HepG2 (cell line): ENCODE measurements at regions not wholly inside any gene's neighbourhood (a gene's known extent, or its start where the extent isn't known, plus 50 kb on each side); places are given as distances from the start of the nearest gene placed in this dataset.

Source experiments
- ATAC-seq: fragments of 200-7000 bp; cut with Tn5 transposase; 3 replicates; pipeline ENCODE4 v1.9.1; 2020; ENCODE audit warnings: mild to moderate bottlenecking, moderate library complexity
- BruUV-seq: library from RNA; stranded (reverse); fragments of 400-500 nt; replicated peaks from 2 replicates; lab custom pipeline; 2021; lab: Mats Ljungman, UMichigan
- CTCF ChIA-PET: fragments of 300-600 bp; formaldehyde crosslinking; extraction: SDS; loops from one replicate; lab custom pipeline; 2021; ENCODE audit warnings: low total read pairs, inconsistent platforms, low intra/inter-chr PET ratio; lab: Yijun Ruan, JAX
- POLR2A ChIA-PET: fragments of 350-600 bp; sonication (Branson Sonifier 250); formaldehyde crosslinking; loops from one replicate; lab custom pipeline; 2020; ENCODE audit warnings: antibody characterized with exemption, inconsistent platforms; lab: Yijun Ruan, JAX
- DNase-seq: peaks from one replicate; pipeline ENCODE4 v3.0.0-alpha.2; 2015; ENCODE audit warnings: low spot score
- FAIRE-seq: peaks from 3 replicates; lab custom pipeline; 2011; peaks lifted over from hg19 to GRCh38; lab: Jason Lieb, UNC
- H2AFZ ChIP-seq: one replicate; pipeline ENCODE4 v1.6.1; 2011; ENCODE audit warnings: low read length, inconsistent platforms
- H3K27ac ChIP-seq: fragments of 300-600 bp; 3 replicates; pipeline ENCODE4 v1.8.0; 2011; ENCODE audit warnings: mixed run types, mild to moderate bottlenecking, mixed read lengths, low read length, inconsistent platforms; ENCODE audit not compliant: insufficient read depth; ENCODE audit errors: extremely low read length
- H3K27me3 ChIP-seq, 2 experiments: fragments of 200-600 bp in 1 of 2; 2 replicates in 1 of 2; 3 replicates in 1 of 2; pipeline versions ENCODE4 v1.6.0 to v1.8.0; 2011; ENCODE audit warnings: low read length in 2 of 2, mild to moderate bottlenecking in 2 of 2, moderate library complexity in 2 of 2, inconsistent platforms in 1 of 2; ENCODE audit not compliant: insufficient read depth in 2 of 2, control insufficient read depth in 1 of 2
- H3K36me3 ChIP-seq, 2 experiments: fragments of 200-600 bp in 1 of 2; replicated peaks in 1 of 2; 2 replicates in 1 of 2; 3 replicates in 1 of 2; pipeline versions ENCODE4 v1.5.1 to v1.8.0; 2011; ENCODE audit warnings: low read length in 2 of 2, inconsistent platforms in 1 of 2; ENCODE audit not compliant: insufficient read depth in 2 of 2, control insufficient read depth in 1 of 2
- H3K4me1 ChIP-seq: 2 replicates; pipeline ENCODE4 v1.5.1; 2012; ENCODE audit warnings: low read length, inconsistent platforms; ENCODE audit not compliant: insufficient read depth
- H3K4me2 ChIP-seq: 2 replicates; pipeline ENCODE4 v1.6.0; 2011; ENCODE audit warnings: low read depth, low read length, inconsistent platforms
- H3K4me3 ChIP-seq, 3 experiments: fragments of 200-600 bp in 1 of 3; sonication (generic), shearing (Covaris generic) in 1 of 3; replicated peaks in 1 of 3; 2 replicates each; pipeline ENCODE4 v1.5.1; 2011 to 2016; ENCODE audit warnings: low read length in 3 of 3, inconsistent platforms in 2 of 3, low read depth in 2 of 3, mild to moderate bottlenecking in 2 of 3, control low read depth in 1 of 3, mixed read lengths in 1 of 3; ENCODE audit not compliant: insufficient read depth in 1 of 3
- H3K79me2 ChIP-seq: one replicate; pipeline ENCODE4 v1.6.1; 2011; ENCODE audit warnings: low read length, inconsistent platforms; ENCODE audit not compliant: insufficient read depth
- H3K9ac ChIP-seq: 2 replicates; pipeline ENCODE4 v1.6.0; 2011; ENCODE audit warnings: mild to moderate bottlenecking, low read depth, low read length, inconsistent platforms; ENCODE audit not compliant: insufficient read depth
- H3K9me3 ChIP-seq: 2 replicates; pipeline ENCODE4 v1.5.1; 2012; ENCODE audit warnings: mild to moderate bottlenecking, low read length
- H4K20me1 ChIP-seq: 2 replicates; pipeline ENCODE4 v1.6.0; 2011; ENCODE audit warnings: inconsistent platforms, mild to moderate bottlenecking, low read length, moderate library complexity; ENCODE audit not compliant: insufficient read depth
- ATM ChIP-seq: fragments of 450-650 bp; IDR thresholded peaks from 2 replicates; pipeline ENCODE4 v1.7.1; 2017; ENCODE audit warnings: mild to moderate bottlenecking, borderline replicate concordance
- DNMT3B ChIP-seq: conservative IDR thresholded peaks from 2 replicates; pipeline ENCODE4 v1.6.1; 2016; ENCODE audit warnings: missing biosample characterization, control low read depth
- FOXM1 ChIP-seq: sonication (generic); formaldehyde crosslinking; IDR thresholded peaks from 2 replicates; pipeline ENCODE4 v1.5.0; 2020; ENCODE audit warnings: missing genetic modification reagents
- KLF11 ChIP-seq: IDR thresholded peaks from 2 replicates; pipeline ENCODE4 v1.6.1; 2016; ENCODE audit warnings: missing compliant biosample characterization
- NFRKB ChIP-seq: fragments of 450-650 bp; IDR thresholded peaks from 2 replicates; pipeline ENCODE4 v1.6.1; 2017
- NFYB ChIP-seq: sonication (generic); formaldehyde crosslinking; IDR thresholded peaks from 2 replicates; pipeline ENCODE4 v1.4.0; 2020; ENCODE audit warnings: missing genetic modification reagents
- SOX5 ChIP-seq: IDR thresholded peaks from 2 replicates; pipeline ENCODE4 v1.6.1; 2016; ENCODE audit warnings: borderline replicate concordance
- ZNF367 ChIP-seq: sonication (generic); formaldehyde crosslinking; IDR thresholded peaks from 2 replicates; pipeline ENCODE4 v1.4.0; 2020; ENCODE audit warnings: missing genetic modification reagents, borderline replicate concordance
- ZNF572 ChIP-seq: sonication (generic); formaldehyde crosslinking; IDR thresholded peaks from 2 replicates; pipeline ENCODE4 v1.5.1; 2020; ENCODE audit warnings: mild to moderate bottlenecking, missing genetic modification reagents
- ZSCAN22 ChIP-seq: sonication (generic); formaldehyde crosslinking; IDR thresholded peaks from 2 replicates; pipeline ENCODE4 v1.4.0; 2020; ENCODE audit warnings: mild to moderate bottlenecking, missing genetic modification reagents
- in situ Hi-C: cut with HindIII; loops from 2 replicates; pipeline ENCODE4 v1.10.0; 2017; ENCODE audit warnings: low pct_unique_long_range_greater_than_20kb; ENCODE audit not compliant: extremely low pct_ligation_motif_present
- intact Hi-C: fragments of 100-400 bp; cut with micrococcal nuclease; formaldehyde crosslinking; loops from one replicate; pipeline ENCODE4 v1.10.0; 2022; ENCODE audit not compliant: unreplicated experiment
- TF ChIP-seq, protein P1 (sequence below): sonication (generic); formaldehyde crosslinking; IDR thresholded peaks from 2 replicates; pipeline ENCODE4 v1.8.1; 2023; ENCODE audit warnings: mild to moderate bottlenecking, inconsistent platforms, moderate library complexity, missing genetic modification reagents, borderline replicate concordance
- TF ChIP-seq, protein P2 (sequence below): sonication (generic); formaldehyde crosslinking; IDR thresholded peaks from 2 replicates; pipeline ENCODE4 v1.9.0; 2021; ENCODE audit warnings: mild to moderate bottlenecking, missing genetic modification reagents
- TF ChIP-seq, protein P3 (sequence below): sonication (generic); formaldehyde crosslinking; IDR thresholded peaks from 2 replicates; pipeline ENCODE4 v1.5.0; 2020; ENCODE audit warnings: mild to moderate bottlenecking, missing genetic modification reagents
- TF ChIP-seq, protein P4 (sequence below): sonication (generic); formaldehyde crosslinking; IDR thresholded peaks from 2 replicates; pipeline ENCODE4 v1.5.0; 2020; ENCODE audit warnings: missing genetic modification reagents, mild to moderate bottlenecking, borderline replicate concordance
- TF ChIP-seq, protein P5 (sequence below): IDR thresholded peaks from 2 replicates; pipeline ENCODE4 v1.6.1; 2016; ENCODE audit warnings: missing compliant biosample characterization, missing genetic modification reagents, borderline replicate concordance

DNA sequence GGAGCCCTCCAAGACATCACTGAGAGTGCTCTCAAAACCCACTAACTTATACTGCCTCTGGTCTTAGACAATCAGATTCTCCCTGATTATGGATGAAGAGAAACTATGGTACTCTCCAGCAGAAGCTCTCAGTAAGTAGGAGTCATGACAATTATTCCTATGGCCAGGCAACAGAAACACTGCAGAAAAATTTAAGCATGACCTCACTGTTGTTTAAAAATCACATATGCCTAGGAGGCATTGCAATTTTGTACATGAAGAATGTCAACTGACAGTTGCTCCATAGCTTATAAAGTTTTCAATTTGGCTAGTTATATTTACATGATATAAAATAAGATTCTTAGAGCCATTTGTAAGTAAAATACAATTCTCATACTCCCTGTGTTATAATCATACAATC lies 105.9 kb upstream of the LSM8 start:
- no peaks in the 10 kb centered on the region for H3K4me1 ChIP-seq
- POLR2A ChIA-PET: no interaction called here
- H4K20me1 ChIP-seq: no peaks in the 10 kb centered on the region
- no peak overlapping the region for H3K4me3 ChIP-seq
- no peaks in the 10 kb centered on the region for H3K79me2 ChIP-seq
- intact Hi-C loops (no loop called here), in situ Hi-C loops (no loop called here)
- H3K4me2 ChIP-seq: no peak overlapping the region
- no peaks in the 10 kb centered on the region for H3K9me3 ChIP-seq
- no peak overlapping the region for H3K9ac ChIP-seq
- no peak overlapping the region for H3K27ac ChIP-seq
- no TSS peak for BruUV-seq
- DNase-seq (no peak), FAIRE-seq (no peak), ATAC-seq (no peak)
- CTCF ChIA-PET: no interaction called here
- H2AFZ ChIP-seq: no peak overlapping the region
- H3K27me3 ChIP-seq: no peaks in the 10 kb centered on the region; a peak in 1 of 5 replicates
- no peaks in the 10 kb centered on the region for H3K36me3 ChIP-seq
- TF ChIP-seq ZNF367 (no peak), SOX5 (no peak), KLF11 (CRISPR knock-in tag) (no peak), NFRKB (no peak), DNMT3B (CRISPR knock-in tag) (no peak), NFYB (CRISPR knock-in tag) (no peak), FOXM1 (CRISPR knock-in tag) (no peak), ZNF572 (CRISPR knock-in tag) (no peak), ZSCAN22 (CRISPR knock-in tag) (no peak), ATM (no peak)
- TF ChIP-seq, protein P1, sequence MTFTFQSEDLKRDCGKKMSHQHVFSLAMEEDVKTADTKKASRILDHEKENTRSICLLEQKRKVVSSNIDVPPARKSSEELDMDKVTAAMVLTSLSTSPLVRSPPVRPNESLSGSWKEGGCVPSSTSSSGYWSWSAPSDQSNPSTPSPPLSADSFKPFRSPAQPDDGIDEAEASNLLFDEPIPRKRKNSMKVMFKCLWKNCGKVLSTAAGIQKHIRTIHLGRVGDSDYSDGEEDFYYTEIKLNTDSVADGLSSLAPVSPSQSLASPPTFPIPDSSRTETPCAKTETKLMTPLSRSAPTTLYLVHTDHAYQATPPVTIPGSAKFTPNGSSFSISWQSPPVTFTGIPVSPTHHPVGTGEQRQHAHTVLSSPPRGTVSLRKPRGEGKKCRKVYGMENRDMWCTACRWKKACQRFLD (CRISPR knock-in tag): no peak
- TF ChIP-seq, protein P2, sequence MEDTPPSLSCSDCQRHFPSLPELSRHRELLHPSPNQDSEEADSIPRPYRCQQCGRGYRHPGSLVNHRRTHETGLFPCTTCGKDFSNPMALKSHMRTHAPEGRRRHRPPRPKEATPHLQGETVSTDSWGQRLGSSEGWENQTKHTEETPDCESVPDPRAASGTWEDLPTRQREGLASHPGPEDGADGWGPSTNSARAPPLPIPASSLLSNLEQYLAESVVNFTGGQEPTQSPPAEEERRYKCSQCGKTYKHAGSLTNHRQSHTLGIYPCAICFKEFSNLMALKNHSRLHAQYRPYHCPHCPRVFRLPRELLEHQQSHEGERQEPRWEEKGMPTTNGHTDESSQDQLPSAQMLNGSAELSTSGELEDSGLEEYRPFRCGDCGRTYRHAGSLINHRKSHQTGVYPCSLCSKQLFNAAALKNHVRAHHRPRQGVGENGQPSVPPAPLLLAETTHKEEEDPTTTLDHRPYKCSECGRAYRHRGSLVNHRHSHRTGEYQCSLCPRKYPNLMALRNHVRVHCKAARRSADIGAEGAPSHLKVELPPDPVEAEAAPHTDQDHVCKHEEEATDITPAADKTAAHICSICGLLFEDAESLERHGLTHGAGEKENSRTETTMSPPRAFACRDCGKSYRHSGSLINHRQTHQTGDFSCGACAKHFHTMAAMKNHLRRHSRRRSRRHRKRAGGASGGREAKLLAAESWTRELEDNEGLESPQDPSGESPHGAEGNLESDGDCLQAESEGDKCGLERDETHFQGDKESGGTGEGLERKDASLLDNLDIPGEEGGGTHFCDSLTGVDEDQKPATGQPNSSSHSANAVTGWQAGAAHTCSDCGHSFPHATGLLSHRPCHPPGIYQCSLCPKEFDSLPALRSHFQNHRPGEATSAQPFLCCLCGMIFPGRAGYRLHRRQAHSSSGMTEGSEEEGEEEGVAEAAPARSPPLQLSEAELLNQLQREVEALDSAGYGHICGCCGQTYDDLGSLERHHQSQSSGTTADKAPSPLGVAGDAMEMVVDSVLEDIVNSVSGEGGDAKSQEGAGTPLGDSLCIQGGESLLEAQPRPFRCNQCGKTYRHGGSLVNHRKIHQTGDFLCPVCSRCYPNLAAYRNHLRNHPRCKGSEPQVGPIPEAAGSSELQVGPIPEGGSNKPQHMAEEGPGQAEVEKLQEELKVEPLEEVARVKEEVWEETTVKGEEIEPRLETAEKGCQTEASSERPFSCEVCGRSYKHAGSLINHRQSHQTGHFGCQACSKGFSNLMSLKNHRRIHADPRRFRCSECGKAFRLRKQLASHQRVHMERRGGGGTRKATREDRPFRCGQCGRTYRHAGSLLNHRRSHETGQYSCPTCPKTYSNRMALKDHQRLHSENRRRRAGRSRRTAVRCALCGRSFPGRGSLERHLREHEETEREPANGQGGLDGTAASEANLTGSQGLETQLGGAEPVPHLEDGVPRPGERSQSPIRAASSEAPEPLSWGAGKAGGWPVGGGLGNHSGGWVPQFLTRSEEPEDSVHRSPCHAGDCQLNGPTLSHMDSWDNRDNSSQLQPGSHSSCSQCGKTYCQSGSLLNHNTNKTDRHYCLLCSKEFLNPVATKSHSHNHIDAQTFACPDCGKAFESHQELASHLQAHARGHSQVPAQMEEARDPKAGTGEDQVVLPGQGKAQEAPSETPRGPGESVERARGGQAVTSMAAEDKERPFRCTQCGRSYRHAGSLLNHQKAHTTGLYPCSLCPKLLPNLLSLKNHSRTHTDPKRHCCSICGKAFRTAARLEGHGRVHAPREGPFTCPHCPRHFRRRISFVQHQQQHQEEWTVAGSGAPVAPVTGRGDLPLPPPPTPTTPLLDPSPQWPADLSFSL (CRISPR knock-in tag): no peak
- TF ChIP-seq, protein P3, sequence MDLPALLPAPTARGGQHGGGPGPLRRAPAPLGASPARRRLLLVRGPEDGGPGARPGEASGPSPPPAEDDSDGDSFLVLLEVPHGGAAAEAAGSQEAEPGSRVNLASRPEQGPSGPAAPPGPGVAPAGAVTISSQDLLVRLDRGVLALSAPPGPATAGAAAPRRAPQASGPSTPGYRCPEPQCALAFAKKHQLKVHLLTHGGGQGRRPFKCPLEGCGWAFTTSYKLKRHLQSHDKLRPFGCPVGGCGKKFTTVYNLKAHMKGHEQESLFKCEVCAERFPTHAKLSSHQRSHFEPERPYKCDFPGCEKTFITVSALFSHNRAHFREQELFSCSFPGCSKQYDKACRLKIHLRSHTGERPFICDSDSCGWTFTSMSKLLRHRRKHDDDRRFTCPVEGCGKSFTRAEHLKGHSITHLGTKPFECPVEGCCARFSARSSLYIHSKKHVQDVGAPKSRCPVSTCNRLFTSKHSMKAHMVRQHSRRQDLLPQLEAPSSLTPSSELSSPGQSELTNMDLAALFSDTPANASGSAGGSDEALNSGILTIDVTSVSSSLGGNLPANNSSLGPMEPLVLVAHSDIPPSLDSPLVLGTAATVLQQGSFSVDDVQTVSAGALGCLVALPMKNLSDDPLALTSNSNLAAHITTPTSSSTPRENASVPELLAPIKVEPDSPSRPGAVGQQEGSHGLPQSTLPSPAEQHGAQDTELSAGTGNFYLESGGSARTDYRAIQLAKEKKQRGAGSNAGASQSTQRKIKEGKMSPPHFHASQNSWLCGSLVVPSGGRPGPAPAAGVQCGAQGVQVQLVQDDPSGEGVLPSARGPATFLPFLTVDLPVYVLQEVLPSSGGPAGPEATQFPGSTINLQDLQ (CRISPR knock-in tag): no peak
- TF ChIP-seq, protein P4, sequence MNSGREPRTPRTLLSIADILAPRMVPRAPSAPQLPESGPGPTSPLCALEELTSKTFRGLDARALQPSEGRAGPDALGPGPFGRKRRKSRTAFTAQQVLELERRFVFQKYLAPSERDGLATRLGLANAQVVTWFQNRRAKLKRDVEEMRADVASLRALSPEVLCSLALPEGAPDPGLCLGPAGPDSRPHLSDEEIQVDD (CRISPR knock-in tag): no peak
- TF ChIP-seq, protein P5, sequence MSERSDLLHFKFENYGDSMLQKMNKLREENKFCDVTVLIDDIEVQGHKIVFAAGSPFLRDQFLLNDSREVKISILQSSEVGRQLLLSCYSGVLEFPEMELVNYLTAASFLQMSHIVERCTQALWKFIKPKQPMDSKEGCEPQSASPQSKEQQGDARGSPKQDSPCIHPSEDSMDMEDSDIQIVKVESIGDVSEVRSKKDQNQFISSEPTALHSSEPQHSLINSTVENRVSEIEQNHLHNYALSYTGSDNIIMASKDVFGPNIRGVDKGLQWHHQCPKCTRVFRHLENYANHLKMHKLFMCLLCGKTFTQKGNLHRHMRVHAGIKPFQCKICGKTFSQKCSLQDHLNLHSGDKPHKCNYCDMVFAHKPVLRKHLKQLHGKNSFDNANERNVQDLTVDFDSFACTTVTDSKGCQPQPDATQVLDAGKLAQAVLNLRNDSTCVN (CRISPR knock-in tag): no peak
